ENCODE measurements at regions not wholly inside any gene's neighbourhood (a gene's known extent, or its start where the extent isn't known, plus 50 kb on each side); places are given as distances from the start of the nearest gene placed in this dataset.

DNA sequence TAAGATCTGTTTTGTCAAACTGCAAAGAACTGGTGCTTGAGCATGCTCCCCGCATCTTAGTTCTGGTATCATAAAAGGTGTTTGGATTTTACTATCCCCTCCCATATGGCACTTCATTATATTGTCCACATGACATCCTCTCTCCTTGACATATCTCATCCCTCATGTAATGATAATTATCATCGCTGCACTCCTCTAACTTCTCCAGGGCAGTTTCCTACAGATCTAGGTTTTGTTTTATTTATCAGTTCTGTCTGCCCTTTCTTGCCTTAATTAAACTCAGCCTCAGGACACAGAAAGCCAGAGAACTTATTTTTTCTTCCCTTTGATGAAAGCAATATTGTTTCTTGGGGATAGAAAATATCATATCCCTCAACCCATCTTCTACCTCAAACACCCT is 129.6 kb upstream of the DDX18 start:
- Mint-ChIP-seq H3K27me3 (no peaks in the 10 kb centered on the region), H3K36me3 (ENCODE audit: insufficient read depth) (no peaks in the 10 kb centered on the region), H3K4me3 (ENCODE audit: low read depth) (no peak overlapping the region), H3K4me1 (ENCODE audit: low read depth) (no peaks in the 10 kb centered on the region), H3K27ac (no peak overlapping the region), H3K9me3 (ENCODE audit: low read depth) (no peaks in the 10 kb centered on the region)
- DNase-seq (ENCODE audit: low spot score, unreplicated experiment), result no peak
- TF ChIP-seq, protein P1, sequence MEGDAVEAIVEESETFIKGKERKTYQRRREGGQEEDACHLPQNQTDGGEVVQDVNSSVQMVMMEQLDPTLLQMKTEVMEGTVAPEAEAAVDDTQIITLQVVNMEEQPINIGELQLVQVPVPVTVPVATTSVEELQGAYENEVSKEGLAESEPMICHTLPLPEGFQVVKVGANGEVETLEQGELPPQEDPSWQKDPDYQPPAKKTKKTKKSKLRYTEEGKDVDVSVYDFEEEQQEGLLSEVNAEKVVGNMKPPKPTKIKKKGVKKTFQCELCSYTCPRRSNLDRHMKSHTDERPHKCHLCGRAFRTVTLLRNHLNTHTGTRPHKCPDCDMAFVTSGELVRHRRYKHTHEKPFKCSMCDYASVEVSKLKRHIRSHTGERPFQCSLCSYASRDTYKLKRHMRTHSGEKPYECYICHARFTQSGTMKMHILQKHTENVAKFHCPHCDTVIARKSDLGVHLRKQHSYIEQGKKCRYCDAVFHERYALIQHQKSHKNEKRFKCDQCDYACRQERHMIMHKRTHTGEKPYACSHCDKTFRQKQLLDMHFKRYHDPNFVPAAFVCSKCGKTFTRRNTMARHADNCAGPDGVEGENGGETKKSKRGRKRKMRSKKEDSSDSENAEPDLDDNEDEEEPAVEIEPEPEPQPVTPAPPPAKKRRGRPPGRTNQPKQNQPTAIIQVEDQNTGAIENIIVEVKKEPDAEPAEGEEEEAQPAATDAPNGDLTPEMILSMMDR (IDR thresholded peaks at IDR 0.05; ENCODE audit: unreplicated experiment), result no peak

DNA sequence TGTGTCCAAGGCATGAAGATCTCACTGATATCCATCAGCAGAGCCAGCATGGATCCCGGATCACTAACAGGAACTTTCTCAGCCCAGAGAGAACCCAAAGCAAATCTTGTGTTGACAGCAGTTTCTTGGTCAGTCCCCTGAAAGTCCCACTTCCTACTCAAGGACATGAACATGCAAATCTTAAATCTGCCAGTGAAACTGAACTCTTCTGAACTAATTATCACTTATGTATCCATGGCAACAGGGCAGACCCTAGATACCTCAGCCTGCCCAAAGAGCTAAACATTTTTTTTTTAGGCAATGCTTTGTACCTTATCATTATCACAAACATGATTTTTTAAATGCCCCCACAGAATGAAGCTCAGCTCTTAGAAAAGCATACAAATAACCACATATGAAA is 127.8 kb upstream of the DDX18 start:
- Mint-ChIP-seq H3K9me3 (ENCODE audit: low read depth) (no peaks in the 10 kb centered on the region), H3K4me1 (ENCODE audit: low read depth) (no peaks in the 10 kb centered on the region), H3K27me3 (no peaks in the 10 kb centered on the region), H3K4me3 (ENCODE audit: low read depth) (no peak overlapping the region), H3K36me3 (ENCODE audit: insufficient read depth) (no peaks in the 10 kb centered on the region), H3K27ac (no peak overlapping the region)
- TF ChIP-seq, protein P1 (IDR thresholded peaks at IDR 0.05; ENCODE audit: unreplicated experiment), result no peak
- DNase-seq (ENCODE audit: low spot score, unreplicated experiment), result no peak

- Mint-ChIP-seq H3K27me3 (no peaks in the 10 kb centered on the region), H3K4me1 (ENCODE audit: low read depth) (peaks cover 8% of the 10 kb centered on the region), H3K4me3 (ENCODE audit: low read depth) (no peak overlapping the region), H3K9me3 (ENCODE audit: low read depth) (no peaks in the 10 kb centered on the region), H3K36me3 (ENCODE audit: insufficient read depth) (no peaks in the 10 kb centered on the region), H3K27ac (no peak overlapping the region)
- DNase-seq (ENCODE audit: low spot score, unreplicated experiment), result no peak
- TF ChIP-seq, protein P1 (IDR thresholded peaks at IDR 0.05; ENCODE audit: unreplicated experiment), result no peak
Measured at GRCh38 chr2:117691595-117691994, 122.9 kb upstream of the DDX18 start.

DNA sequence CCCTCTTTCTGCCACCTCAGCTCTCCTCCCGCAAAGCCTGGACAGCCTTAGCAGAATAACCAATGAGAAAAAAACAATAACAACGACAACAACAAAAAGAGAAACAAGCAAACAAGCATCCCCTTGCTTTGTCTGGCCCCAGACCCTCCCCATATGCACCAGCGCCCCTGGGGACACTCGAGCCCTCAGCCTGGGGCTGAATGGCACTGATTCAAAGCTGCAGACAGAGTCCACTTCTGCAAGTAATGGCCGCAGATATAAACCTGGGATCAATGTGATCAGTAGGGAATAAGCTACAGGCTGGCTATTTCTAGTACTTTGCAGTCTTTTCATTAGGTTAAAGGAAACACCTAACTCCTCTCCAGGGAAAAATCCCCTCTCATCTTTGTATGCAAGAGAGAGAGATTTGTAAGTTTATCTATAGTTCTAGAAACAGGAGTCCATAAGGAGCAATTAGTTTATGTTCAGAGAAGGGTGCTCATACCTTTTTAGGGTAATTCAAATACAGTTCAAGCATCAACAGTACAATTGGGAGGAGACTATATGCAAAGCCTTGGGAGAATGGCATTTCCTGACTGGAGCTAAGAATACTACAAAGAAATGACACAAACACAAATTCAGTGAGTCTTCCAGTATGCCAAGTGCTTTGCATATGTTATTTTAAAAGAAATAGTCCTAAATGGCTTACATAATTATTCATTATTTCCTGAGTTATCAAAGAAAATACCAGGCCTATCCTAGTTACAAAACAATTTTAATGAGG is 122.3 kb upstream of the DDX18 start:
- Mint-ChIP-seq H3K36me3 (ENCODE audit: insufficient read depth) (no peaks in the 10 kb centered on the region), H3K27ac (no peak overlapping the region), H3K4me1 (ENCODE audit: low read depth) (peaks cover 8% of the 10 kb centered on the region), H3K27me3 (no peaks in the 10 kb centered on the region), H3K9me3 (ENCODE audit: low read depth) (no peaks in the 10 kb centered on the region), H3K4me3 (ENCODE audit: low read depth) (no peak overlapping the region)
- DNase-seq (ENCODE audit: low spot score, unreplicated experiment), result no peak
- TF ChIP-seq, protein P1 (IDR thresholded peaks at IDR 0.05; ENCODE audit: unreplicated experiment), result no peak

- Mint-ChIP-seq H3K9me3 (ENCODE audit: low read depth) (no peaks in the 10 kb centered on the region), H3K27ac (no peak overlapping the region), H3K27me3 (no peaks in the 10 kb centered on the region), H3K4me3 (ENCODE audit: low read depth) (no peak overlapping the region), H3K4me1 (ENCODE audit: low read depth) (peaks cover 8% of the 10 kb centered on the region), H3K36me3 (ENCODE audit: insufficient read depth) (no peaks in the 10 kb centered on the region)
- TF ChIP-seq, protein P1 (IDR thresholded peaks at IDR 0.05; ENCODE audit: unreplicated experiment), result no peak
- no peak for DNase-seq (ENCODE audit: low spot score, unreplicated experiment)
Measured at GRCh38 chr2:117693154-117693553, 121.3 kb upstream of the DDX18 start.
